ENCODE measurements at regions not wholly inside any gene's neighbourhood (a gene's known extent, or its start where the extent isn't known, plus 50 kb on each side); places are given as distances from the start of the nearest gene placed in this dataset.

DNA sequence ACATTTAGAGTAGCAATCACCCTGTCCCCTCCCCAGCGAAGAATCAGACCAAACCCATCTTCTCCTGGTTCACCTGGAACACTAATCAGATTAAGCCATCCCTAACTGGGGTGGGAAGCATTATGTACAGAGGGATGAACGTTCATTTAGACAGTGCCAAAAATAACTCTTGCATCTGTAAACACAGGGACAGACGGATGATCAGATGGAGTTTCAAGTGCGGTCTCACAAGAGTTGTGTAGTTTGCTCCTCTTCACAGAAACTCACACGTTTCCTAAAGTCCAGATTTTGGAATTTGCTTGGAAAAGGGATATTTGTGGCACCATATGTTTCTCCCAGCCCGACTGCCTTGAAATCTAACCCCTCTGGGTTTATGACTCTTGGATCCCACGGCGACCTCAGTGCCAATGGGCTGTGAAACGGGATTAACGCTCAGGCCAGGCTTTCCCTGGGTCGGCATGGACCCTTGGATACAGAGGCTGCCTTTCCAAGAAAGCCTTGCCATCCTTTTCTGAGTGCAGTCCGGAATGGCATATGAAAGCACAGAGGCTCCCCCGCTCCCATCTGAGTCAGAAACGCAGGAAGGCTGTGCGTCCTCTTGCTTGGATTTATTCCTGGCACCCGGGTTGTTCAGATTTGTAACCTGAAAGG lies 293.2 kb upstream of the HABP2 start:
- TF ChIP-seq, protein P1, sequence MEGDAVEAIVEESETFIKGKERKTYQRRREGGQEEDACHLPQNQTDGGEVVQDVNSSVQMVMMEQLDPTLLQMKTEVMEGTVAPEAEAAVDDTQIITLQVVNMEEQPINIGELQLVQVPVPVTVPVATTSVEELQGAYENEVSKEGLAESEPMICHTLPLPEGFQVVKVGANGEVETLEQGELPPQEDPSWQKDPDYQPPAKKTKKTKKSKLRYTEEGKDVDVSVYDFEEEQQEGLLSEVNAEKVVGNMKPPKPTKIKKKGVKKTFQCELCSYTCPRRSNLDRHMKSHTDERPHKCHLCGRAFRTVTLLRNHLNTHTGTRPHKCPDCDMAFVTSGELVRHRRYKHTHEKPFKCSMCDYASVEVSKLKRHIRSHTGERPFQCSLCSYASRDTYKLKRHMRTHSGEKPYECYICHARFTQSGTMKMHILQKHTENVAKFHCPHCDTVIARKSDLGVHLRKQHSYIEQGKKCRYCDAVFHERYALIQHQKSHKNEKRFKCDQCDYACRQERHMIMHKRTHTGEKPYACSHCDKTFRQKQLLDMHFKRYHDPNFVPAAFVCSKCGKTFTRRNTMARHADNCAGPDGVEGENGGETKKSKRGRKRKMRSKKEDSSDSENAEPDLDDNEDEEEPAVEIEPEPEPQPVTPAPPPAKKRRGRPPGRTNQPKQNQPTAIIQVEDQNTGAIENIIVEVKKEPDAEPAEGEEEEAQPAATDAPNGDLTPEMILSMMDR (IDR thresholded peaks at IDR 0.05), result no peak
- TF ChIP-seq POLR2AphosphoS5 (IDR thresholded peaks at IDR 0.05) (no peak), POLR2A (IDR thresholded peaks at IDR 0.05) (no peak), EP300 (IDR thresholded peaks at IDR 0.05; ENCODE audit: low read depth) (no peak)
